HepG2 (cell line): ENCODE measurements at regions not wholly inside any gene's neighbourhood (a gene's known extent, or its start where the extent isn't known, plus 50 kb on each side); places are given as distances from the start of the nearest gene placed in this dataset.

Experiments
- AKAP8 ChIP-seq: sonication (generic); formaldehyde crosslinking; IDR thresholded peaks from 2 replicates; pipeline ENCODE4 v1.5.1; 2020; ENCODE audit warnings: mild to moderate bottlenecking, missing genetic modification reagents
- ASH2L ChIP-seq: fragments of 300-600, 200-600 bp; sonication (generic); IDR thresholded peaks from 2 replicates; pipeline ENCODE4 v1.7.0; 2017; ENCODE audit warnings: low read depth, mild to moderate bottlenecking, moderate library complexity, mixed read lengths, low read length; ENCODE audit not compliant: insufficient read length
- ATF2 ChIP-seq: sonication (generic); formaldehyde crosslinking; IDR thresholded peaks from 2 replicates; pipeline ENCODE4 v1.4.0; 2020; ENCODE audit warnings: missing genetic modification reagents
- ATF3 ChIP-seq: sonication (generic); formaldehyde crosslinking; IDR thresholded peaks from 2 replicates; pipeline ENCODE4 v1.4.0; 2020; ENCODE audit warnings: missing genetic modification reagents
- DRAP1 ChIP-seq: IDR thresholded peaks from 2 replicates; pipeline ENCODE4 v1.6.1; 2016; ENCODE audit warnings: missing genetic modification reagents, missing compliant biosample characterization
- EP300 ChIP-seq, 3 experiments: sonication (generic) in 1 of 3; formaldehyde crosslinking in 1 of 3; IDR thresholded peaks; 2 replicates each; pipeline versions ENCODE4 v1.5.1 to v1.6.1; 2011 to 2020; ENCODE audit warnings: low read depth in 2 of 3, low read length in 2 of 3, borderline replicate concordance in 1 of 3, improper control_type of control experiment in 1 of 3, mild to moderate bottlenecking in 1 of 3, missing genetic modification reagents in 1 of 3, moderate library complexity in 1 of 3
- GLMP ChIP-seq: sonication (generic); formaldehyde crosslinking; IDR thresholded peaks from 2 replicates; pipeline ENCODE4 v1.9.0; 2021; ENCODE audit warnings: missing genetic modification reagents, mild to moderate bottlenecking, borderline replicate concordance
- HNRNPK ChIP-seq: fragments of 200-400 bp; formaldehyde crosslinking; IDR thresholded peaks from 2 replicates; pipeline ENCODE4 v1.6.1; 2018; ENCODE audit warnings: low read length, low read depth, moderate library complexity, mild to moderate bottlenecking; ENCODE audit not compliant: poor library complexity, severe bottlenecking
- HNRNPLL ChIP-seq: fragments of 200-400 bp; formaldehyde crosslinking; IDR thresholded peaks from 2 replicates; pipeline ENCODE4 v1.6.1; 2017; ENCODE audit warnings: mild to moderate bottlenecking, low read depth, low read length; ENCODE audit not compliant: poor library complexity, severe bottlenecking
- JUN ChIP-seq: sonication (generic); formaldehyde crosslinking; IDR thresholded peaks from 2 replicates; pipeline ENCODE4 v1.4.0; 2020; ENCODE audit warnings: mild to moderate bottlenecking, missing genetic modification reagents
- KDM6A ChIP-seq: IDR thresholded peaks from 2 replicates; pipeline ENCODE4 v1.6.1; 2016; ENCODE audit warnings: low read depth
- NFIC ChIP-seq: IDR thresholded peaks from 2 replicates; pipeline ENCODE4 v1.6.1; 2012; ENCODE audit warnings: mild to moderate bottlenecking, low read length, inconsistent platforms
- NFRKB ChIP-seq: fragments of 450-650 bp; IDR thresholded peaks from 2 replicates; pipeline ENCODE4 v1.6.1; 2017
- PAXIP1 ChIP-seq: sonication (generic); formaldehyde crosslinking; conservative IDR thresholded peaks from 2 replicates; pipeline ENCODE4 v1.4.0; 2020; ENCODE audit warnings: mild to moderate bottlenecking, missing genetic modification reagents, moderate library complexity
- TBL1XR1 ChIP-seq: fragments of 150-350 bp; IDR thresholded peaks from 2 replicates; pipeline ENCODE4 v1.6.1; 2014; ENCODE audit warnings: borderline replicate concordance, low read length; ENCODE audit not compliant: partially characterized antibody
- TP53 ChIP-seq: sonication (generic); formaldehyde crosslinking; conservative IDR thresholded peaks from 2 replicates; pipeline ENCODE4 v1.4.0; 2020; ENCODE audit warnings: missing genetic modification reagents
- U2AF2 ChIP-seq: fragments of 200-400 bp; formaldehyde crosslinking; IDR thresholded peaks from 2 replicates; pipeline ENCODE4 v1.6.1; 2017; ENCODE audit warnings: low read depth, mild to moderate bottlenecking, low read length
- WIZ ChIP-seq: sonication (generic); formaldehyde crosslinking; IDR thresholded peaks from 2 replicates; pipeline ENCODE4 v1.5.1; 2020; ENCODE audit warnings: mild to moderate bottlenecking, missing genetic modification reagents
- ZNF460 ChIP-seq: sonication (generic); formaldehyde crosslinking; IDR thresholded peaks from 2 replicates; pipeline ENCODE4 v1.5.1; 2020; ENCODE audit warnings: missing genetic modification reagents, mild to moderate bottlenecking, borderline replicate concordance
- ZNF7 ChIP-seq: IDR thresholded peaks from 2 replicates; pipeline ENCODE4 v1.6.1; 2016; ENCODE audit warnings: missing biosample characterization, missing genetic modification reagents
- ZNF746 ChIP-seq: sonication (generic); formaldehyde crosslinking; IDR thresholded peaks from 2 replicates; pipeline ENCODE4 v1.8.0; 2022; ENCODE audit warnings: mild to moderate bottlenecking, missing genetic modification reagents
- ZNF782 ChIP-seq: sonication (generic); formaldehyde crosslinking; IDR thresholded peaks from 2 replicates; pipeline ENCODE4 v1.4.0; 2020; ENCODE audit warnings: missing genetic modification reagents, mild to moderate bottlenecking, borderline replicate concordance
- ZZZ3 ChIP-seq: sonication (generic); formaldehyde crosslinking; IDR thresholded peaks from 2 replicates; pipeline ENCODE4 v1.4.0; 2020; ENCODE audit warnings: missing genetic modification reagents, mild to moderate bottlenecking, borderline replicate concordance

- TF ChIP-seq ZZZ3 (CRISPR knock-in tag) (no peak), TBL1XR1 (peak; percentile 37), U2AF2 (no peak), TP53 (CRISPR knock-in tag) (no peak), AKAP8 (CRISPR knock-in tag) (no peak), HNRNPLL (no peak), ATF2 (CRISPR knock-in tag) (peak; percentile 61; the same call in 1 of the 2 replicates), EP300 (IDR thresholded peaks at IDR 0.05; ENCODE audit: low read depth in 2 of 2, low read length in 2 of 2) (peak in 1 of 2 experiments; percentile 88; a peak in 2 of 4 replicates), EP300 (CRISPR knock-in tag; IDR thresholded peaks at IDR 0.05; ENCODE audit: borderline replicate concordance) (no peak), ZNF782 (CRISPR knock-in tag) (no peak), GLMP (CRISPR knock-in tag) (no peak), ZNF746 (no peak), HNRNPK (no peak), PAXIP1 (peak; percentile 93), JUN (CRISPR knock-in tag) (0 out of 2 replicates have a peak, but pooled peaks have one; percentile 30), WIZ (no peak), KDM6A (CRISPR knock-in tag) (peak; percentile 62), ATF3 (CRISPR knock-in tag) (peak; percentile 65), ASH2L (peak; percentile 72), NFRKB (no peak), DRAP1 (CRISPR knock-in tag) (0 out of 2 replicates have a peak, but pooled peaks have one; percentile 34), ZNF7 (CRISPR knock-in tag) (no peak), ZNF460 (no peak), NFIC (peak; percentile 97)
Measured at GRCh38 chr5:15009420-15009819, 137.8 kb upstream of the ANKH start (continued).
